Mammary epithelial cell (primary cell): ENCODE measurements at regions not wholly inside any gene's neighbourhood (a gene's known extent, or its start where the extent isn't known, plus 50 kb on each side); places are given as distances from the start of the nearest gene placed in this dataset.

Experiments used
- CTCF ChIP-seq, 2 donors: IDR thresholded peaks in 1 of 2; conservative IDR thresholded peaks in 1 of 2; 2 replicates each; pipeline ENCODE4 v1.5.1; 2011 to 2012; ENCODE audit warnings: inconsistent platforms in 2 of 2, low read length in 2 of 2, mild to moderate bottlenecking in 2 of 2, control low read depth in 1 of 2, low read depth in 1 of 2; ENCODE audit not compliant: insufficient read depth in 1 of 2; ENCODE audit errors: extremely low read depth in 1 of 2
- EZH2 ChIP-seq: IDR thresholded peaks from 2 replicates; pipeline ENCODE4 v1.6.1; 2012; ENCODE audit warnings: low read length, inconsistent platforms, borderline replicate concordance

- no peak for TF ChIP-seq CTCF (conservative IDR thresholded peaks at IDR 0.05 in 1 of 2, IDR thresholded peaks at IDR 0.05 in 1 of 2; ENCODE audit: extremely low read depth in 1 of 2, insufficient read depth in 1 of 2, low read depth in 1 of 2, low read length in 2 of 2)
- no peak for TF ChIP-seq EZH2
Observed at GRCh38 chr2:11045294-11045693, 110.0 kb upstream of the SLC66A3 start.
